ENCODE measurements at regions not wholly inside any gene's neighbourhood (a gene's known extent, or its start where the extent isn't known, plus 50 kb on each side); places are given as distances from the start of the nearest gene placed in this dataset.

DNA sequence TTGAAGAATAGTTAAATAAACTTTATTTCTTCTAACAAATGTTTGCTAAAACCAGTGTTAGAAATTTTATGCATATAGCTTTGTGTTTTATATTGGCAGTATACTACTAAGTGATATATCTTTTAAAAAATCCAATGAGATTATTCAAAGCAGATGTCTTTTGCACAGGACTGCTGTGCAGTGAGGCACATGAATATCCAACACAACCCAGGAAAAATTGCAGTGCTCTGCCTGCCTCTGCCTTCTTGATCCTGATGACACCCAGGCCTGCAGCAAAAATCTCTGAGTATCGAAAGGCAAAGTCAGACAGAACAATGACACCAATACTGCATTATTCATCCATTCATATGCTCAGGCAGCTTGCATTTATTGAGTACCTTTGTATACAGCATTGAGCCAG is 1076.5 kb upstream of the ARRDC3 start:
- DNase-seq, result no peak

DNA sequence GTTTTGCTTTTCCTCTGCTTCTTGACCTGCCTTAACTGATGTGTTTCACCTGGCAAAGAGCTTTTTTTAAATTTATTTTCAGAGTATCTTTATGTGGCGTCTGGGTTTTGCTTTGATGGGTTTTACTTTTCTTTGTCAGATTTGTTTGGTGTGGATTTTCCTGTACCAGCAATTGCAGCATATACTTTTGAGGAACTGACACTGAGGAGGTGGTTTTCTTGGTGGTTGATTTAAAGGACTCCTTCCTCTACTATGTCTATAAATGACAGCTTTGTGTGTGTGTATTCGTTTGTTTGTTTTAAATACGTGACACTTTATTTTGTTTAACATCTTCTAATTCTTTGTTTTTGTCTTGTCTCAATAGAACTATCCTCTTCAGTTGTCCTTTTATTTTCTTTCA is 1071.9 kb upstream of the ARRDC3 start:
- no peak for DNase-seq

DNA sequence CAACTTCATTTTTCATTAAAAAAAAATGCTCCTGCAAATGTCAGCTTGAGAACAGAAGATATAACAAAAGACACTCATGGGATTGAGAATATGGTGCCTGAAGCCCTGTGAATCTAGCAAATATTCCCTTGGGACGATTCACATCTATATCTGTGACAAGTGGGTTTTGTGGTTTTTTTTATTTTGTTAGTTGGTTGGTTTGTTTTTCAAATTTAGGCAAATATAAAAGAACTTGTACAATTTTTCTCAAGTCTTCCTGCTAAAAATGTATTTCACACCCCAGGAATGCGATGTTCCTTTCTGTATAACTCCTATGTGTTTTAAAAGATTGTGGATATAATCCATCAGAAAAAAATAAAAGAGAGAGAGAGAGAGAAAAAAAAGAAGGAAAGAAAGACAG is 1061.8 kb upstream of the ARRDC3 start:
- no peak for DNase-seq

DNA sequence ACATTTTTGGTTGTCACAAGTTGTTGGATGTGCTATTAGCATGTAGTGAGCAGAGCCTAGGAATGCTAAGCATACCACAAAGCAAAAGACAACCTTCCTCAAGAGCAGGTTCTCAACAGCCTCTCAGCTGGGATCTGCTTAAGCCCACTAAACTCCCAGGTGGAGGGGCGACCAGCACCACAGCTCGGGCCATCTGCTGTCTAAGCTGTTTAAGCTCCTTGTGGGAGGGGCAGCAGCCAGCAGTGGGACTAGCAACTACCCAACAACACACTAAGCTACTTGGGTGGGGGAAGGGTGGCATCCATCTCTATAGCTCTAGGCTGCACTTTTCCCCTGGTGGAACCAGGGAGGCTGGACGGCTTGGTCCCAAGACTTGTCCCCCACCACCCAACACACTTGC is 1052.7 kb upstream of the ARRDC3 start:
- DNase-seq, result no peak

DNA sequence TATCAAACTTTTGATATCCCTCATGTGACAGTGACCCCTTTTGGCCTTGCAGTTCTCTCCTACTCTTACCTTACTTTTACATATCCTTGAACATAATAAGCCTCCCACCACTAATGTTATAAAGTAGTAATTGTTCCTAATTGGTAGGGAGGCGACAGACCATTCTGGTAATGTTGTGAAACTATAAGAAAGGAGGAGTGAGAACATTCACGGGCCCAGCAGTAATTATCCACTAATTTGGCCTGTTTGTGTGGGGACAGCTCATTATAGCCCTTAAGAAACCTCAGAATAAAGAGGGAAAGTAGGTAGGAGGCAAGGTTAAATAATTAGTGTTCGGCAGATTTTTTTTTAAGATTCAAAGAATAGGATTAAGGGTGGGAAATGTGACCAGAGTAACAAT is 1046.5 kb upstream of the ARRDC3 start:
- DNase-seq, result no peak

DNA sequence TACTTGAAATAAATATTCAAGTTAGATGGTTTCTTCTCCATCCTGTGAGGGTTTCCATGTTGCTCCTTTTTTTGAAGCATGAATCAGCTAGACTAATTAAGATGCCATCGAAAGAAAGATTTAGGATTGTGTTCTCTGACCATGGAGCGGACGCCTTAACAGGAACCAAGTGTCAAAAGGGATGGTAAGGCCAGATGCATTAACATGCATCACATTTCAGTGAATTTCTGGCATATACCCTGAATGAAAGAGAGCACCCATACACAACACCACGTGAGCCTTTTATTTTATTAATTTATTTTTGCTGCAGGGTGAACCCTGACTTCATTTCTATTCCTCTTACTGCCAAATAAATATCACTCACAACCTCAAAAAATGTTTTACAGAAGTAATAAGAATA is 1045.3 kb upstream of the ARRDC3 start:
- DNase-seq, result no peak

DNA sequence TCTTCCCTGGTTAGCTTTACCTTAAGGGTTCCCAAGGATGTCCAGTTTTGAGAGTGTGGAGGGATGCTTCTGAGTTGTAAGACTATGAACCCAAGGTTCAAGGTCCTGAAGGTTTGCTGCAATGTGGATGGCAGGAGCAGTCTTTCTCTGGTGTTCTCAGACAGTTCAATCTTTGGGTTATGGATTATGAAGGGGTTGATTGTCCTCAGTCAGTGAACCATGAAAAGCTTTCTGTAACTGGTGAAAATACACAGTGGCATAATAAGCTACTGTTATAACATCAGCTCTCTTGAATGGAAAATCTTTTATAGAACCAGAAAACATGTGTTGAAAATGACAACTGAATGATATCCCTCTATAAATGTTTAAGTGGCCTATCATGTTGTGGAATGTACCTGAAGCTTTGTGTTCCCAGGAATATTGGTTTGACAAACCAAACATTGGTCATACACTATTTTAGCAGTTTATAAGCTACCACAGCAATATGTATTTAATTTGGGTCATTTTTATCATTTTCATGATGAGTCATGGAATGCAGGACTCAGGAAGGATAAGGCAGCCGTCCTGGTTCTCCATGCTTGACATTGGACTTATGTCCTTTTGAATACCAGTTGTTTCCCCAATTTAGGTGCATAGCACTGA is 1041.8 kb upstream of the ARRDC3 start:
- DNase-seq, result no peak

DNA sequence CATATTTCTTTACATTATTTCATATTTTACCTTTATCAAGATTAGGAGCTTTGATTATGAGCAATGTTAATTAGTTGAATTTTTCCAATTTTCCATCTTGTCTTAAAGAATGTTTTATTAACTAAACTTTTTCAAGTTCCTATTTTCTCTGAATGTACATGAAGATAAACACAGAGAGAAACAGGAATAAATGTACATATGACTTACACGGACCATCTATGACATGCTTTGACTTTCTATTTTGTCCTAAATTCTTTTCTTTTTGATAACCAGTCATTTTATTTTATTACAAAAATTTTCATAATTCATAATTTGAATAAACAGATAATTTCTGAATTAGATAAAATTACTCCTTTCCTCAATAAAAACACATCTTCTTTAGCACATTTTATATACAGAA is 1038.8 kb upstream of the ARRDC3 start:
- DNase-seq, result no peak

DNA sequence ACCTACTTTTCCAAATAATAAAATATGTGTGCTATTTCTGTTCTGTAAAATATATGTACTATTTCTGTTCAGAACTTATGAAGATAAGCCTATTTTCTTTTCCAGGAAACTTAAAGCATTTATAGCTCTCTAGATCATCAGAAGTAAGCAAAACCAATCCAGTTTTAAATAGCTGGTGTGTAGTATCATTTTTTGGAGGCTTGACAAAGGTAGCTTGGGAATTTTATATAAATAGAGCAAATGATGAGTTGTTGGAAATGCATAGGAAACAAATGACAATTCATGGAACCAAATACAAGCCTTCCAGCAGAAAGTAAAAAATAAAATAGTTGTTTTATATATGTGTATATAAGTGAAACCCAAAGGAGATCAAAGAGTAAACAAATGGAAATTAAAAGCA is 1038.1 kb upstream of the ARRDC3 start:
- DNase-seq, result no peak

DNA sequence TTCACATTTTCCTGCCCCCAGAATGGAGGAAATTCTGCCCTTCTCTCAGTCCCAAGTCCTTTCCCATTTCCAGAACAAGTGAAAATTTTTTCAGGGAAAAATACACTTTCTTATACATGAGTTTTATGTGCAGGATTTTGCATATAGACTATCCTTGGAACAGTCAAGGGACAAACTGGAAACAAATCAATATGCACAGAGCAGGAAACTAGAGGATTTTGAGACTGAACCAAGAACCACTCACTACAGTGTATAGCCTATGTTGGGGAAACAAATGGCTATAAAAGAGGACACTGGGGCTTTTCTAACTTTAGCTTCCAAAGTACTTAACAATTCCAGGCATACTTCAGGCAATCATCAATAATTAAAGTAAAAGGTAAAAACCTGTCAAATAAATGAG is 1036.1 kb upstream of the ARRDC3 start:
- no peak for DNase-seq

DNA sequence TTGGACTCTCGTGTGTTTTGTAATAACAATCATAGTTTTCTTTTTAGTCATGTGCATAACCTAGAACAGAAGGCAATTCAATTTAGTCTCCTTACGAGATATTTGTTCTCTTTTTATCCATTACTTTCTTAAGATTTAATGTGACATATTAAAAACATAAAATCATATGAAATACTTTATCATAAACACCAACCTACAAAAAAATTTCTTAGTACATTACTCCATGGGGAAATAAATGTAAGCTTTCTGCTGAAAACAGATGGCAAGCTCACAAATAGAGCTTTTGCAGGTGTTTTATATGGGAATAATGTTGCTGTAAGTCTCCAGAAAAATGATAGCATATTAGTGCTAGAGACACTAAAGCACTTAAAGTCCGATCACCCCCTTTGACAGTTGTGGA is 1035.2 kb upstream of the ARRDC3 start:
- DNase-seq, result no peak

DNA sequence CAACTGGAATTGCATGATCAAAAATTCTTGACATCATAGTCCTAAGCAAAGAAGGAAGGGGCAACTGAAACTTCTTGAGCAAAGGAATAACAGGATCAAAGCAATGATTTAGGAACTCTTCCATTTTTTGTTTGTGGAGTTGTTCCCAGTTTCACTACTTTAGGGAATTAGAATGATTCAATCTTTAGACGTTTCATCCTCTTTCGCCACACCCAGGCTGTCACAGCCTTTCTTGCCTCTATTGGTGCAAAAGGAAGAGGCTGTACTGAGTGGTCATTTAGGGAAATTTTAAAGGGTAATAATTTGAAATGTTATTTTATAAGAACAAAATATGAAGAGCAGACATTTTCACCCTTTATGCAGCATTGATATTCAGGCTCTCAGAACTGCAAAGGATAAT is 1026.0 kb upstream of the ARRDC3 start:
- no peak for DNase-seq

DNA sequence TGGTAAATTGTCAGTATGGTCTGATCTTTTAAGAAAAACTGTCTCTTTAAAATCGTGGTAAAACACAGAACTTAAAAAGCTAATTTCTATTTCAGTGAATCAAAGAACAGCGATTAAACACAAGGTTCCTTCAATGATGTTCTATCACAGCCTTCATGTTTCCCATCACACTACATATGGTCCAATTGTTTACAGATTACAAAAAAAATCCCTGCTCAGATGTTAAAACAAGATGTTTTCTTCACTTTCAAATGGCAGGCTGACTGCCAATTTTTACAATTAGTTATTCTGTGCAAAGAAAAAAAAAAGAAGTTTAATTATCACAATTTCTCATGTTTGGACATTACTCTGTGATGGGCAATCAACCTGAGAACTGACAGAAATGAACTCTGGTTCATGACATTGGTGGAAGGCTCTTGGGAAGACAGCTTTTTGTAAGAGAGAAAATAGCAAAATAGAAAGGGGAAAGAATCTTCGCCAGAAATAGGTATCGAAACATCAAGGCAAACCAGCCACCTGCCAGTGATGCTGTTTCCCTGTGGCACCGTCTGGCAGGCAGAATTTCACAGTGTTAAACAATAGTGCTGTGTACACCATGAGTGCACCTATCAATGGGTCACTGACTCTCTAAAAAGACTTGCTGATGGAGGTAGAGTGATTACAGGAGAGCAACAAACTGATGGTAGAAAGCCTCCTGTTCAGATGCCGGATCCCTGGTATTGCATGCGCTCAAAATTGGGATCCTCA is 1020.0 kb upstream of the ARRDC3 start:
- no peak for DNase-seq

DNA sequence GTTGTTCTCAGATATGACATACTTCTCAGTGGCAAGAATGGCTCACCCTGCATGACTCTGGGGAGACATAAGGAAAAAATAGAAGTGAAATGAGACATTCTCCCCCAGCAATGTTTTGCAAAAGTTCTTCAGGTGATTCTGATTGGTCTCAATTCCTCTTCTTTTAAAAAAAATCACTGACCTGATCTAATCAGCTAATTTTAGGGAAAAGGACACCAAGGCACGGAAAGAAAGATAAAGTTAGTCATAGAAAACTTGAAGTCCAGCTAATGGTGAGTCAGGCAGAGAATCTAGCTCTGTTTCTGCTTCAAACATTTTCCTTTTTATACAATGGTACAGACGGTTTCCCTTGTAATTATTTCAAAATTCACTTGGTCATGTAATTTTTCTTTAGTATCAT is 1018.9 kb upstream of the ARRDC3 start:
- no peak for DNase-seq

DNA sequence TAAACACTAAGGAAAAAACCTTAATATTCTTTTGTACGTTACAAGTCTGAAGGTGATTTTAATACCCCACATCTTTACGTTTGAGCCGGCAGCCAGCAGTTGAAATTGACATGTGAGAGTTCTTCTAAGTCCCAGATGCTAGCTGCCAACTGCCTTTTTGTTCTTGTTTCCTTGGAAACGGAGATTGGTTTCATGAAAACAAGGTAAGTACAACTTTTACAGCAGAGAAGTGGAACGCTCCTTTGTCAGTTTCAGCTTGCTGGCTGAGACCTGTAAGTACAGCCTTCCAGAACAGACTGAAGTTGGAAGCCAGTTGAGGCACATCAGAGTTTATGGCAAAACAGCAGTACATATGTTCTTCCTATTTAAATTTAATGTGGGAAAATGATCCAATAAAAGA is 1018.4 kb upstream of the ARRDC3 start:
- peak; percentile 10 for DNase-seq

DNA sequence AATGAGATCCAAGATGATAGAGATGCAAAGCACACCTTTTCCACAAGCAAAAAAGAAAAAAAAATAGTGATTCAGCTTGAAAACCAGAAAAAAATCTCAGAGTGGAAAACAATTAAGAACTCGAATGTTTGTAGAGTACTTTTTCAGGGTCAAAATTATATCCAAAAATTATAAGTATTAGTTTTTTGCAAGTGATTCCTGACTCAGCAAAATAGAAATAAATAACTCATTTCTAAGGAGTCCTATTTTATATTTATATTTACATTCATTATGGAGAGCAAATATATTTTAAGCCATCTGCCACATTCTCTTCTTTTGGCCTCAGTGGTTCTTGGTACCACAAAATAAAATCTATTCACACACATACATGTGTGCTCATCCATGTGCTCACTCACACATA is 1011.8 kb upstream of the ARRDC3 start:
- DNase-seq, result no peak

DNA sequence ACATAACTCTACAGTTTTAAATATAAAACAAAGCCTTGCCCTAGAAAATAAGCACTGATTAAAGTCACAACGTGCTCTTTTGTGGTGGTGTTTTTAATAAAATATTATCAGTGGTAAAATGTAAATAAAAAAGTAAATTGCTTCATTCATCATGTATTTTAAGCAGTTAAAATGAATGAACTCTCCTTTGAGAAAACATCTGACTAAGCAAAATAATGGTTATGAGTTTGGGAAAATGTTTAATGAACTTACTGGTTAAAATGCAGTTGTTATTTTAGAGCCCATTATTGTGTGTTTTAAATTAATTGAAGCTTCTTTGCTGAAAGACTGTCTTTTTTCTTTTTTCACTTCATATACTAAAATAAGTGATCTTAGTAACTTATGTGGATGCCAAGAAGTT is 1007.5 kb upstream of the ARRDC3 start:
- no peak for DNase-seq

DNA sequence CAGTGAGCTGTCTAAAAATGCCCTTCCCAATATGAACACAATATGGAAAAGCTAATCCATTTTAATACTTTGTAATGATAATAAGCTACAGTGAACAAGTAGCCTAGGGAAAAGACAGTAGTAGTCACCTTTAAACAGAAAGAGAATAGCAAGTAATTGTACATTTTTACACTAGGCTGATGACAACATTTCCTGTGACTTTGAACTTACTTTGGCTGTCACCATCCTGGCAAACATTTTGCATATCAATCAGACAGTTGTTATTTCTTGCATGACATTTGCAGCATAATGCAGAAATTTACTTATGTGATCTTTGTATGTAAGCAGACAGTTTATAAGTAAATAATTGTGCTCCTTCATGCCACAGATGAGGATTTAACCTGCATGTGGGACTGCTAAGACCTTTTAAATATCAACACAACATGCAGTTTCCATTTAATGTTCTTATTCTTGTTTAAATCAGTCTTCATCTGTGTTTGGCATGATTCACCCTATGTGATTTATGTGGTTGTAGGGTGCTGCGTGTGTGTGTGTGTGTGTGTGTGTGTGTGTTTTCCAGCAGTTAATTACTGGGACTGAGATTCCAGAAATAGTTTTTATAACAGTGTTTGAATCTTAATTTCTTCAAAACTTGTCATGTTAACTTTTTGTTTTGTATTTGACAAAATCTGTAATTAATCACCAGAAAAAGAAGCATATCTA is 997.1 kb upstream of the ARRDC3 start:
- no peak for DNase-seq

DNA sequence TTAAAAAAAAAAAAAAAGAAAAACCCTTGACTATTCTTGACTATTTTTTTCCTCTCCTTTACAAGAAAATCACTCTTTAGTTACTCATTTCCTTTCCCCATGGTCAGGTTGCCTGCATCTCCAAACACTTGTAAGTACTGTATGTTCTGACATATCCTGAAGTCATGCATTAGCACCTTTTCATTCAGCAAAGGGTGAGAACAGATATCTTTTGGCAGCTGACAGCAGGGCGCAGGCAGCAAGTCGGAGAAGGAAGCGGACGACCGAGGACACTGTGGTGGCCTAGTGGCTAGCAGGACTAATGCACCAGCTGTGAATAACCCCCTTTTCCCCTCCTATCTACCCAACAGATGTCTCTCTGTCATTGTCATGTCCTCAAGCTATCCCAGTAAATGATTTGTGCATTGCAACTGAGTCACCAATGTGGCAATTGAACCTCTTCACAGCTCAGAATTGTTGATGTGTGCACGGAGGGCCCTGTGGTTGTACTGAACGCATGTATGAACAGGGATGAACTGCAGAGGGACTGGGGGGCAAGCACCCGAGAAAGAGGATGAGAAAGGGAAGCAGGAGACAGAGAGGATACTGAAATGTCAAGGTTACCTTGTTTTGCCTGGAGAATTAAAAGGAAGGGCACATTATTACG is 996.0 kb upstream of the ARRDC3 start:
- no peak for DNase-seq

DNA sequence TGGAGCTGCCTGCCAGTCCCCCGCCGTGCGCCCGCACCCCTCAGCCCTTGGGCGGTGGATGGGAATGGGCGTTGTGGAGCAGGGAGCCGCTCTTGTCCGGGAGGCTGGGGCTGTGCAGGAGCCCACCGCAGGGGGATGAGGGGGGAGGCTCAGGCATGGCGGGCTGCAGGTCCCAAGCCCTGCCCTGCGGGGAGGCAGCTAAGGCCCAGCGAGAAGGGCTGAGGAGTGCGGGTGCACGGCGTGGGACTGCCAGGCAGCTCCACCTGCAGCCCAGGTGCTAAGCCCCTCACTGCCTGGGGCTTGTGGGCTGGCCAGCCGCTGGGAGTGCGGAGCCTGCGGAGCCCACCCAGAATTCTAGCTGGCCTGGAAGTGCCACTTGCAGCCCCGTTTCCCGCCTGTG is 991.7 kb upstream of the ARRDC3 start:
- no peak for DNase-seq

DNA sequence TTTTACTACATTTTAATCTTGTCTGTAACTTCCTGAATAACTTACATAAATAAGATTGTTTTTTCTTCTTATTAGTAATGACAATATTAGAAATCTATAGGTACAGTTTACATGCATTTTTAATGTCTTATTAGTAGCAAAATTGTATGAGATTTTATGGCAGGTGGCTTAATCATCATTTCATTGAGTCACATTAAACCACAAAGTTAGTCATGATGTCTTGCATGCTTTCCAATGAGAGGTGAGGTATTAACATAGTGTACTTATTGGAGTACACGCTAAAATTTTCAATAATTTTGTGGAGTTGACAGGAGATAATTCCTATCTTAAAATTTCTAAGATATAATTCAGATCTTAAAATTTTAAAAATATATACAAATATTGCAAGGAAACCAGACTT is 989.6 kb upstream of the ARRDC3 start:
- no peak for DNase-seq

DNA sequence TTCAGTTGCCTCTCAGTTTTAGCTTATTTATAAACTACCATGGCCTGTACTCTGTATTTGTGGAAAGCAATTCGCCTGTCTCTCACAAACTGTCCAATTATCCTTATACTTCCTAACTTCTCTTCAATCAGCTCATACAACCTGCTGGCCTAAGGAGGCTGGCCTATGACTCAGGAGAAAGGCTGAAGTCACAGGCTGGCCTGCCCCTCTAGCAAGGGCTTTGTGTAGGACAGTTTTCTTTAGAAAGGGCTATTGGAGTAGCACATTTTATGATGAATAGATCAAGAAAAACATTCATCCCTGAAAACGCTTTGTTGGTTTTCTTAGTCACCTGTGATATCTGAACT is 988.7 kb upstream of the ARRDC3 start:
- DNase-seq, result no peak

DNA sequence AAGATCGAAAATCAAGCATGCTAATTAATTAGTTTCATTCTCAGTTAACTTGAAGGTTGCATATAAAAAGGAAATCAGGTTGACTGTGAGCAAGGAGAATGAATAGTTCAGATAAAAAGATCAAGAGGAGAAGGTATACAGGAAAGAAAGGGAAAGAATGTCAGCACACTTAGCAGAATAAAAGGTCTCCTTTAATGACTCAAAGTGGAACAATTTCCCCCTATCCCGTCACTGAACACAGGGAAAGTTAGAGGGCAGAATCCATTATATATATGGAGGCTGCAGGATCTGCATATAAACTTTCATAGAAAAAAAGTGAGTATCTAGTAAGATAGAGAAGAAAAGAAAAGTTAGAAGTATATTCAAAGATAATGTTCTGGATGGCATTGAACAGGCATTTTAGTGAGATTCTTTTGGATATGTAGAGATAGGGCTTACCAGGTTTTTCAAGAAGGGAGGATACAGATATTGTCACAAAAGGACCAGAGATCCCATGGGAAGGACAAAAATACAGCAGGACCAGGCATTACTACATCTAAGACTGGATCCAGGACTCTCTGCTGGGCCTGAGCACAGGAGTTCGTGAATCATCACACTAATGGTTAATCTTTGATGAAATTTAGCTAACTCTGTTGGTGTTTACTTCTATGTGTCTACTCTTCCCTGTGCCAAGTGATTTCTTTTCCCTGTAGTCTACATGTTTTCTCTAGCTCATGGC is 988.2 kb upstream of the ARRDC3 start:
- DNase-seq, result no peak

Measured in NCI-H2227 treated with DMSO at 0.1 percent for 48 hours (cell line).